Endothelial cell of hepatic sinusoid (primary cell): ENCODE measurements at regions not wholly inside any gene's neighbourhood (a gene's known extent, or its start where the extent isn't known, plus 50 kb on each side); places are given as distances from the start of the nearest gene placed in this dataset.

Experiments
- in situ Hi-C: cut with HindIII; loops from 2 replicates; pipeline ENCODE4 v1.10.0; 2017; ENCODE audit warnings: low sequenced_read_pairs

GRCh38 chr2:204220896-204221295 lies 284.3 kb downstream of the ICOS start:
- in situ Hi-C loops: no loop called here

GRCh38 chr2:204223046-204223445 lies 286.5 kb downstream of the ICOS start:
- in situ Hi-C loops: no loop called here

GRCh38 chr2:204223544-204223943 lies 287.0 kb downstream of the ICOS start:
- in situ Hi-C loops: no loop called here

GRCh38 chr2:204225671-204226073 lies 289.1 kb downstream of the ICOS start:
- in situ Hi-C loops: no loop called here

- in situ Hi-C loops: no loop called here
Measured at GRCh38 chr2:204226305-204226880, 289.8 kb downstream of the ICOS start.

- in situ Hi-C loops: no loop called here
Measured at GRCh38 chr2:204228169-204228886, 291.8 kb downstream of the ICOS start.

GRCh38 chr2:204234248-204234647 lies 297.7 kb downstream of the ICOS start:
- in situ Hi-C loops: no loop called here

- in situ Hi-C loops: no loop called here
Measured at GRCh38 chr2:204234879-204235278, 298.3 kb downstream of the ICOS start.

- in situ Hi-C loops: no loop called here
Measured at GRCh38 chr2:204237416-204237815, 300.9 kb downstream of the ICOS start.

- in situ Hi-C loops: no loop called here
Measured at GRCh38 chr2:204239411-204240165, 303.0 kb downstream of the ICOS start.

GRCh38 chr2:204240961-204241360 lies 304.3 kb upstream of the PARD3B start:
- in situ Hi-C loops: no loop called here

- in situ Hi-C loops: no loop called here
Measured at GRCh38 chr2:204249437-204249836, 295.8 kb upstream of the PARD3B start.

- in situ Hi-C loops: no loop called here
Measured at GRCh38 chr2:204250692-204251091, 294.6 kb upstream of the PARD3B start.

- in situ Hi-C loops: no loop called here
Measured at GRCh38 chr2:204251158-204251997, 293.9 kb upstream of the PARD3B start.

GRCh38 chr2:204251998-204252376 lies 293.3 kb upstream of the PARD3B start:
- in situ Hi-C loops: no loop called here

GRCh38 chr2:204255071-204255470 lies 290.2 kb upstream of the PARD3B start:
- in situ Hi-C loops: no loop called here

GRCh38 chr2:204255526-204255925 lies 289.7 kb upstream of the PARD3B start:
- in situ Hi-C loops: no loop called here

- in situ Hi-C loops: no loop called here
Measured at GRCh38 chr2:204257781-204258180, 287.5 kb upstream of the PARD3B start.

- in situ Hi-C loops: no loop called here
Measured at GRCh38 chr2:204258890-204259289, 286.4 kb upstream of the PARD3B start.

GRCh38 chr2:204260162-204260877 lies 285.0 kb upstream of the PARD3B start:
- in situ Hi-C loops: loop anchor here (5.0 kb wide), 1 partner anchor 52 kb away; no protein-coding TSS in a partner anchor
